KG1 (cell line): ENCODE measurements at regions not wholly inside any gene's neighbourhood (a gene's known extent, or its start where the extent isn't known, plus 50 kb on each side); places are given as distances from the start of the nearest gene placed in this dataset.
"Not testable (repeated sequence)": the region's sequence is repeated elsewhere in the genome, so short reads cannot be mapped to it uniquely, and the experiment has no call there.

ENCODE experiments used
- DNase-seq: peaks from one replicate; lab custom pipeline; 2025; lab: John Stamatoyannopoulos, UW

DNA sequence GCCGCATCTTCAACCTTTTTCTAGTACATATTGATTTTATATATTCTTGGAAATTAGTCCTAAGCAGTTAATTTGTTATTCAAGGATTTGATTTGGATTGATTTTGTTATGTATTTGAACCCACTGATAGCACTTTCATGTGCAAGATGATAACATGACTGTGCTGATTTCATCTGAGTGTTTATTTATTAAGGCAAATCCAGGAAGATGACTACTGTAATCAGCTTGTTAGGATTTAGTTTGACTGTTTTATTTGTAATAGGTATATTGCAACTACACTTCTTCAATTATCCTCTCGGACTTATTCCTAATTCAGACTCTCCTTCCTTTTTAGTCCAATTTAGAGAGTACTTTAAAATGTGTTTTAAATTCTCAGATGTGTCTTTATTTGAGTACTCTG, 75.1 kb upstream of the PRKG1 start:
- DNase-seq = no peak

DNA sequence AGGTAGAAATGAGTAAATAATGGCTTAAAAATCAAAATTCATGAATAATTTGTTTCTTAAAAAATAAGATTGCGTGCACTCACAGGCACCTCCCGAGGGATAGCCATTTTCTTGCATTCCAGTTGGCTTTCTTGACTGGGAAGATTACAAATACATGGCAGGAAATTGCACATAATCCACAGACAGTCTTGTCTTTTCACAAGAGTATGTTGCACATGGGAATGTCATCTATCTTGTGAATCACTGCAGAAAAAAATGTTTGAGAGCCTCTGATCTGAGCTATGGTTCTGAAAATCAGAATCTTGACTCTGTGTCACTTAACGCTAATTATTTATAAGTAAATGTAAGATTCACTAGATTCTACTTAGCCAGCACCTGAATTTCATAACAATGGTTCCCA, 74.1 kb upstream of the PRKG1 start:
- DNase-seq = no peak

DNA sequence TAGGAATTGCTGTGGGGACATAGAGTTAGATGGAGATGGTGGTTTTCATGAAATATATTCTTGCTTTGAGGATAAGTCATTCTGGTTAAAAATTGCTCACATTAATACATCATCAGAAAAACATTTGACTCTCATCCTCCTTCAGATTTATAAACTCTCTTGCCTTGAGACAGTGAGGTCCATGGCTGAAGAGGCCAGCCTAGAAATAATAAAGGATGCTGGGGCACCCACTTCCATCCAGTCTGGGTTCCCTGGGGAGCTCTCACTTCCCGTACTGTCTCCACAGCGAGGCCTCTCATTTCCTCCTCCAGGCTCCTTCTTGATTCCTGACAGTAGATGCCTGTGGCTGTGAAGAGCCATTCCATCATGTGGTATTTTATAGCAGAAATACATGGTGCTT, 73.3 kb upstream of the PRKG1 start:
- DNase-seq = no peak

DNA sequence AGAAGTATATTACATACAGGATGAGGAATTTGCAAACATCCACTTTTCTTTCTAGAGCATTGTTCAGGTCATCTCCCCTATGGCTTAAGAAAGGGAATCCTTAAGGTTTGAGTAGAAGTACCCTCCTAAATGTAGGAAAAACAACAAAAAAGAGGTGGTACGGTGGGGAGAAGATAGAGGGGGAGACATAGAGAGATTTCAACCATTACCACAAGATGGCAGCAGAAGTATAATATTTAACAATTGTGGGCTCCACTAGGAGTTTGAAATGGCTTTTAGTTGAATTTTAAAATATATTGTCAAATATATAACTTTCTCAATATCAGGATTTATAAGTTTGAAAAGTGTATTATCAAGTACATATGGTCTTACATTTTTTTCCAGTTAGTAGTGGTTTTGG, 72.7 kb upstream of the PRKG1 start:
- DNase-seq = no peak

DNA sequence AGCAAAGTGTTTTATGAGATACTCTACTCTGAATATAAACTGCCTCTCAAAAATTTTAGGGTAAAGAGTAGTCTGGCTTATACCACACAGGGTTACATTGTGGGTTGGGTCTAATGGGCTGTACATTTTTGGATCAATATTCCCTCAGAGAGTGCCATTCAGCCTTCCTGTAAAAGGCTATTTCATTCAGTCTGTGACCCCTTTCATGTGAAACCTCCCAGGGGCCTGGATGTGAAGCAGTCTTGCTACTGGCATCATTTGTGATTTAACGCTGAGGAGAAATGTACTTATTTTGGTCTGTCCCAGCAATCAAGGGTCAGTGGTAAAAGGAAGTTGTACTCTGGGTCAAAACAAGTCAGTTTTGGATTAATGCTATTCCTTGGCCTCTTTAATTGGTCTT, 71.8 kb upstream of the PRKG1 start:
- DNase-seq = no peak

DNA sequence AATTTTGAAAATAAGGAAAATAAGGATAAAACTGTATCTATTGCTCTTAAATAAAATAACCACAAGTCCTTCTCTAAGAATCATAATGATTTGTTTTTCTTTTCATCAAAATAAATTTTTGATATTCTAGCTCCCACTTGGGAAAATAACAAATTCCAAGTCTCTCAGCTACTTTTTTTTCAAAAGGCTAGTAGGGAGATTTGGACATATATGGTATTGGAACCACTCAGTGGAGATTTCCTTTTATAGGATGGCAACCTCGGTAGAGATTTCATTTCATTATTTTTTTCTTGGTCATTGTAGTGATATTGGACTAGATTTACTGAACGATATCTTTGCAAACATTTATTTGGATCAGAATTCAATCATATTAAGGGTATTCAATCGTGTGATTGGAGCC, 69.5 kb upstream of the PRKG1 start:
- DNase-seq = no peak

DNA sequence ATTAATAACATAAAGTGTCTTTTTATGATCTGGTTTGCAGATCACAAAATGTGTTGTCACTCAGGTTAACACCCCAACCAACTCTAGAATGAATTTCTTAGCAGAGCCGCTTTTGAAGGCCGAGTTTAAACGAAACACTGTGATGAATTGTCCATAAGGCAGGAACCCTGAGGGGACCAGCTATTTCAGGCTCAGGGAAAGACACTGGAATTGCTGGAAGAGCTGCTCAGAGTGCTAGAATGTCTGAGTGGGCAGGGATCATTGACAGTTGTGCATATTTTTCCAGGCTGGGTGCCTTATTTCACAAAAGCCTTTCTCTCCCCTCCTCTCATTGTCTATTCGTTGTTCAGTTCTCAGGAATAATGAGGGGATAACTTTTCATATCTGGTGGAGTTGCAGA, 68.7 kb upstream of the PRKG1 start:
- no peak for DNase-seq

DNA sequence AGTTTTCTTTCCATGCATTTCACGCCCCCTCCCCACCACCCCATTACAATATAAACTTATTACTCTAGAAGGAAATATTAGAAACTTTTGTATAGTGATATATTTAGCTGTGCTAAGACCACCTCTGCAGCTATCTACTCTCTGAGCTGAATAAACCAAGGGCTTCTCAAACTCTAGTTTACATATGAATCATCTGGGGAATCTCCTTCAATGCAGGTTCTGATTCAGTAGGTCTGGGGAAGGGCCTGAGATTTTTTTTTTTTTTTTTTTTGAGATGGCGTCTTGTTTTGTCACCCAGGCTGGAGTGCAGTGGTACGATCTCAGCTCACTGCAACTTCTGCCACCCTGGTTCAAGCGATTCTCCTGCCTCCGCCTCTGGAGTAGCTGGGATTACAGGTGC, 67.6 kb upstream of the PRKG1 start:
- no peak for DNase-seq

DNA sequence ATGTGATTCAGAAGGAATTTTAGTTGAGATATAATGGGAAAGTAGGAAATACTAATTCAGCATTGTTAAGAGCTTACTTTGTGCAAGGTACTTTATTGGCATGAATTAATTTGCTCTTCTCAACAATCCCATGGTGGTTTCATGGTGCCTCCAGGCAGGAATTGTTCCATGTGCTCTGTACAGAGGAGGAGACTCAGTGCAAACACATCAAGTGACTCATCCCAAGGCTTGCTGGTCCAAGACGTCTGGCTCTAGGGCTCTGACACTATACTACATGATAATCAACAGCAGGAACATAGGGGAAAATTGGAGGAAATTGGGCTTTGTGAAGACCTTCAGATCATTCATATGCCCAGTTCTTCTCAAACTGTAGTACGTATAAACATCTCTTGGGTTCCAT, 66.5 kb upstream of the PRKG1 start:
- DNase-seq = no peak

DNA sequence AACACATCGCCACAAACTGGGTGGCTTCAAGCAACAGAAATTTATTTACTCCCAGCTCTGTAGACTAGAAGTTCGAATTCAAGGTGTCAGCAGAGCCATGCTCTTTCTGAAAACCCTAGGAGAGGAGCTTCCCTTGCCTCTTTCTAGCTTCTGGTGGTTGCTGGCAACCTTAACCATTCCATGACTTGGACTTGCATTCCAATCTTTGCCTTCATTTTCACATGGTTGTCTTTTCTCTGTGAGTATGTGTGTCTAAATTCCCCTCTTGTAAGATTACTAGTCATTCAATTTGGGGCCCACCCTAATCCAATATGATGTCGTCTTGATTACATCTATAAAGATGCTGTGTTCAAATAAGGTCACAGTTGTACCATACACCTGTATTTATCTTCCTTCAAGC, 65.9 kb upstream of the PRKG1 start:
- no peak for DNase-seq

DNA sequence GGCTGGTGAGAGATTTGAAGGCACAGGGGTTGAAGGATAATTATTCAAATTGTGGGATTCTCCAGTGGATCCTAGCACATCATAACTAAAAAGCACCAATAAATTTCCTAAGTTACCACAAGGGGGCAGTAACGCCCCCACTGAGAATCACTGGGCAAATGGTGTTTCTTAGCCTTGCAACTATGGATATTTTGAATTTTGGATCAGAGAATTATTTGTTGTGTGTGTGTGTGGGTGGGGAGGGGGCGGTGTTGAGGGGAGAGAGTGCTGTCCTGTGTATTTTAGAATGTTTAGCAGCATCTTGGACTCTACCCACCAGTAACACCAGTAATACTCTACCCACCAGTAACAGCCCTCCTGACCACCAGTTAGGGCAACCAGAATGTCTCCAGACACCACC, 63.3 kb upstream of the PRKG1 start:
- DNase-seq = peak; percentile 18

DNA sequence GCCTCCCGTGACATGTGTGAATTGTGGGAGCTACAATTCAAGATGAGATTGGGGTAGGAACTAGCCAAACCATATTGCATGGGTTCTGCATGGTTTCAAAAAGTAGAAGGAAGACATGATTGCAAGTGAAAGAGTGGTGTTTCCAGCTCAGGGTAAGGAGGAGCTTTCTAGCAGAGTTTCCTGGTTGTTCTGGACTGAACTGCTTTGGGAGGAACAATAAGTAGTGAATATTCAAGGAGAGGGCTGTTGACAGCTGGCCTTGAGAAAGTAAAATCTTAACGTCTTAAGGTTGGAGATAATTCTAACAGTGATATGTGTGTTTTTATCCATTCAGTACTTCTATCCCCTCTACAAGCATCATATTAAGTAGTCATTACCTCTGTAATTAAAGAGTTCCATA, 62.2 kb upstream of the PRKG1 start:
- no peak for DNase-seq

DNA sequence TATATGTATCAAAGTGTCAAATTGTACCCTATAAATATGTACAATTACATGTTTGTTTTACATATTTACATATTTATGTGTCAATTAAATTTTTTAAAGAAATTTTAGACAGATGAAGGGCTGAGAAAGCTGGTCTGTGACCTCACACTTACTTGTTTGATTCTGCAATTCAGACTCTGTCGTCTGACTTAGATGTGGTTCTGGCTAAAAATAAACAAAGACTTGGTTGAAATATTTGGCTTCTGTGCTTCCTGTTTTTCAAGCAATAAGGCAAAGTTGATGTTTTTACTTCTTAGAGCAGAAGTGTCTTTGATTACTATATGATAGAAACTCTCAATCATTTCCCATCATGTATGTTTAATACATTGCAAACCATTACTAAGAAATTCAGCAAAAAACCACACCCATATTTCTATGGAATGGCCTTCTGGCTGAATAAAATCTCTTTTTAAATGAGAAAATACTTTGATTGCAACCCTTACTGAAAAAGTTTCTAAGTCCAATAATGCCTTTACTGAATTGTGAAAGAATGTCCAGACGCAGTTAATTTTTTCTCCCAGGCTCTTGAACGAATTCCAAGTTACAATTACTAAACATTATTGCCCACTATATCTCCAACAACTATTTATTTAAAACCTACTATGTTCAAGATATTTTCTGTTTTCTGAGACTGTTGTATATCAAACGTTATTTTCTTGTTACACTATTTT, 59.5 kb upstream of the PRKG1 start:
- DNase-seq = no peak

DNA sequence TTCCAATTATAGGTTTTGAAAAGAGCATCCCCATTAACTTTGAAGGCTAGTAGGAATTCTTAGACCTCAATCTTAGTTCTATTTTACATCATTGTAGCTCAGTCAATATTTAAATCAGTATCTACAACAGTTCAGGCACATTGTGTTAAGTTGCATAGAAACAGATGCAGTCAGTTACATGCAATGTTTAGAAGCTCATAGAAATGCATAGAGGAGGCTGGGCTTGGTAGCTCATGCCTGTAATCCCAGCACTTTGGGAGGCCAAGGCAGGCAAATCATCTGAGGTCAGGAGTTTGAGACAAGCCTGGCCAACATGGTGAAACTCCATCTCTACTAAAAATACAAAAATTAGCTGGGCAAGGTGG, 58.9 kb upstream of the PRKG1 start:
- DNase-seq = not testable (repeated sequence)

DNA sequence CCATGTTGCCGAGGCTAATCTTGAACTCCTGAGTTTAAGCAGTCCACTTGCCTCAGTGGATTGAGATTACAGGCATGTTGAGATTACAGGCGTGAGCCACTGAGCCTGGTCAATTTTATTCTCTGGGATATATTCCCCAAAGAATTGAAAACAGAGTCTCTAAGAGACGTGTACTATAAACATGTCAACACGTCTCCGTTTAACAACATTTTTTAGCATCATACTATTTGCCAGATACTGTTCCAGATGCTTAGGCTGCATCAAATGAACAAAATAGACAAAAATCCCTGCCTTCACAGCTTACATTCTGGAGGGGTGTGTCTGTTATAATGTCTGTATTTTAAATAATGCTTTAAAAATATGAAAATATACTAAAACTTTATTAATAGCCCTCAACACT, 54.1 kb upstream of the PRKG1 start:
- no peak for DNase-seq

DNA sequence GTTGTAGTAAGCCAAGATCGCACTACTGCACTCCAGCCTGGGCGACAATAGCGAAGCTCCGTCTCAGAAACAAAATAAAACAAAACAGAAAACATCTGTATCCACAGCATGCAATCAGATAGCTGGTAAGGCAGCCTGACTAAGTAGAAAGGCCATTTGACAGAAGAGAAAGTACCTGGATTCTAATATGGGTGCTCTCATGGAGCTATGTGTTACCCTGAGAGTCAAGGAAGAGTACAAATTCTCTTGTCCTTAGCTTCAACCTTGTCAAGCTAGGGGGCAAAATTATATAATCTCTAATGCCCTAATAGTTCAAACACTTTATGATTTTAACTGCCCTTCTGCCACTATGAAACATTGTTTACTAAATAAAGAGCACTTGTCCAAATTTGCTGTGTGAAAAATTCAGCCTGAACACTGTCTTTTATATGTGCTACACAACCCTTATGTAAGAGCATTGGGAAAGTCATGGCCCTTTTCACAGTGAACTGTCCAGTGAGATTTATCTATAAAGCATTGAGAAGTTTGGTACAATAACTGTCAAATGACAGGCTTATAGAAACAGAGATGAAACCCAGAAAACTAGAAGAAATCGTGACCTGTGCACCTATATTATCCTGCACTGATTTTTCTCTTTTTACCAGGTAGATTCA, 51.2 kb upstream of the PRKG1 start:
- DNase-seq = no peak

DNA sequence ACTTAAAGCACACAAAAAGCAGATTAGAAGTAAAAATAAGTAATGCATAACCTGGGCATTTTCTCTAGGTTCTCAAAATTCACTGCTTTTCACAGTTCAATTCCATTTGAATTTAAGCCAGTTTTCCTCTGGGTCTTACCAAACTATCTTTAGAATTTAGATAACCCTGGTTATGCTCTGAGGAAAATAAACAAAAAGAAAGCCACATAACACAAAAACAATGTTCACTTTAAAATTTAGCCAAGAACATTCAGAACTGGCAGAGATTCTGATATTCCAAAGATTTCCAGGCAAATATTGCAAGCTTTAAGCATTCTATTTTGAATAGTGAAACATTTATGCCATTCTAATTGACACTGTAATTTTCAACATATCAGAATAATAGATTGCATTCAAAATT, 50.7 kb upstream of the PRKG1 start:
- no peak for DNase-seq
